NCI-H524 (cell line): ENCODE measurements at regions not wholly inside any gene's neighbourhood (a gene's known extent, or its start where the extent isn't known, plus 50 kb on each side); places are given as distances from the start of the nearest gene placed in this dataset.

Source experiments
- DNase-seq, 2 experiments: peaks; one replicate each; lab custom pipeline; 2025; lab: John Stamatoyannopoulos, UW

GRCh38 chr11:10927538-10927937 lies 69.7 kb upstream of the ZBED5 start:
- DNase-seq, result no peak

GRCh38 chr11:10926801-10927211 lies 69.0 kb upstream of the ZBED5 start:
- peak in 1 of 2 experiments; percentile 21 for DNase-seq

- peak; percentile 98 to 99 for DNase-seq
Measured at GRCh38 chr11:10925149-10925926, 67.5 kb upstream of the ZBED5 start.

GRCh38 chr11:10923882-10924281 lies 66.0 kb upstream of the ZBED5 start:
- no peak for DNase-seq

GRCh38 chr11:10922892-10923291 lies 65.0 kb upstream of the ZBED5 start:
- DNase-seq, result no peak

GRCh38 chr11:10920875-10921274 lies 63.0 kb upstream of the ZBED5 start:
- no peak for DNase-seq

GRCh38 chr11:10920205-10920604 lies 62.4 kb upstream of the ZBED5 start:
- DNase-seq, result peak in 1 of 2 experiments; percentile 29

GRCh38 chr11:10918698-10919097 lies 60.8 kb upstream of the ZBED5 start:
- DNase-seq, result no peak

- no peak for DNase-seq
Measured at GRCh38 chr11:10918275-10918674, 60.4 kb upstream of the ZBED5 start.

- DNase-seq, result no peak
Measured at GRCh38 chr11:10917802-10918201, 59.9 kb upstream of the ZBED5 start.

GRCh38 chr11:10916665-10917064 lies 58.8 kb upstream of the ZBED5 start:
- no peak for DNase-seq

- DNase-seq, result no peak
Measured at GRCh38 chr11:10914050-10914449, 56.2 kb upstream of the ZBED5 start.

- no peak for DNase-seq
Measured at GRCh38 chr11:10913075-10913474, 55.2 kb upstream of the ZBED5 start.

- DNase-seq, result no peak
Measured at GRCh38 chr11:10911907-10912306, 54.1 kb upstream of the ZBED5 start.

- no peak for DNase-seq
Measured at GRCh38 chr11:10909141-10909883, 51.5 kb upstream of the ZBED5 start.

- peak in 1 of 2 experiments; percentile 36 for DNase-seq
Measured at GRCh38 chr11:10908215-10908951, 50.5 kb upstream of the ZBED5 start.
